ENCODE measurements at regions not wholly inside any gene's neighbourhood (a gene's known extent, or its start where the extent isn't known, plus 50 kb on each side); places are given as distances from the start of the nearest gene placed in this dataset.

DNA sequence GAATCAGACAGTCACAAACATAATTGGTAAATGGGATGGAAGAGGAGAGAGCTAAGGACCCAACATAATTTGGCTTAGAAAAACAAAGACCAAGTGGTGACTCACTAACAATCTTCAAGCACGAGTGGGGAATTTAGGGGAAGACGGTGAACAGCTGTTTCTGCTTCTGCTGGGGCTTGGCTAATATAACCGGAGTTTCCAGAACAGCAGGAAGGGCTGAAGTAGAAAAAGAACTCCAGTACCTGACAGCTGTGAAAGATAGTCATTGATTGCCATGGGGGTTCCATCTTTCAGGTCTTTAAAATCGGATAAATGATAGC lies 290.9 kb upstream of the LDB2 start:
- H3K27ac ChIP-seq (ENCODE audit: low read depth in 1 of 2, low read length in 2 of 2), result no peak overlapping the region
- TF ChIP-seq, protein P1, sequence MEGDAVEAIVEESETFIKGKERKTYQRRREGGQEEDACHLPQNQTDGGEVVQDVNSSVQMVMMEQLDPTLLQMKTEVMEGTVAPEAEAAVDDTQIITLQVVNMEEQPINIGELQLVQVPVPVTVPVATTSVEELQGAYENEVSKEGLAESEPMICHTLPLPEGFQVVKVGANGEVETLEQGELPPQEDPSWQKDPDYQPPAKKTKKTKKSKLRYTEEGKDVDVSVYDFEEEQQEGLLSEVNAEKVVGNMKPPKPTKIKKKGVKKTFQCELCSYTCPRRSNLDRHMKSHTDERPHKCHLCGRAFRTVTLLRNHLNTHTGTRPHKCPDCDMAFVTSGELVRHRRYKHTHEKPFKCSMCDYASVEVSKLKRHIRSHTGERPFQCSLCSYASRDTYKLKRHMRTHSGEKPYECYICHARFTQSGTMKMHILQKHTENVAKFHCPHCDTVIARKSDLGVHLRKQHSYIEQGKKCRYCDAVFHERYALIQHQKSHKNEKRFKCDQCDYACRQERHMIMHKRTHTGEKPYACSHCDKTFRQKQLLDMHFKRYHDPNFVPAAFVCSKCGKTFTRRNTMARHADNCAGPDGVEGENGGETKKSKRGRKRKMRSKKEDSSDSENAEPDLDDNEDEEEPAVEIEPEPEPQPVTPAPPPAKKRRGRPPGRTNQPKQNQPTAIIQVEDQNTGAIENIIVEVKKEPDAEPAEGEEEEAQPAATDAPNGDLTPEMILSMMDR (IDR thresholded peaks at IDR 0.05), result no peak
- intact Hi-C loops (cut with DNase I, micrococcal nuclease), result no loop called here
- Mint-ChIP-seq H3K27me3 (peaks cover 2% of the 10 kb centered on the region), H3K4me3 (no peak overlapping the region), H3K36me3 (ENCODE audit: low read depth) (no peaks in the 10 kb centered on the region), H3K4me1 (ENCODE audit: low read depth) (no peaks in the 10 kb centered on the region), H3K27ac (no peak overlapping the region), H3K9me3 (no peaks in the 10 kb centered on the region)
- no peak overlapping the region for H3K4me3 ChIP-seq (ENCODE audit: low read length)
- POLR2A ChIA-PET, result no interaction called here
- H3K4me1 ChIP-seq (ENCODE audit: insufficient read depth, low read length), result no peaks in the 10 kb centered on the region
- H3K9me3 ChIP-seq (ENCODE audit: control insufficient read depth in 1 of 2, insufficient read depth in 1 of 2, low read length in 2 of 2), result peaks cover 0 to 3% of the 10 kb centered on the region in 2 experiments
- no peaks in the 10 kb centered on the region for H3K27me3 ChIP-seq (ENCODE audit: control insufficient read depth in 1 of 2, insufficient read depth in 2 of 2, low read length in 2 of 2)
- CTCF ChIA-PET, result no interaction called here
- H3K36me3 ChIP-seq (ENCODE audit: insufficient read depth, low read length), result no peaks in the 10 kb centered on the region
- ATAC-seq (ENCODE audit: poor library complexity) (no peak), DNase-seq (no peak)

DNA sequence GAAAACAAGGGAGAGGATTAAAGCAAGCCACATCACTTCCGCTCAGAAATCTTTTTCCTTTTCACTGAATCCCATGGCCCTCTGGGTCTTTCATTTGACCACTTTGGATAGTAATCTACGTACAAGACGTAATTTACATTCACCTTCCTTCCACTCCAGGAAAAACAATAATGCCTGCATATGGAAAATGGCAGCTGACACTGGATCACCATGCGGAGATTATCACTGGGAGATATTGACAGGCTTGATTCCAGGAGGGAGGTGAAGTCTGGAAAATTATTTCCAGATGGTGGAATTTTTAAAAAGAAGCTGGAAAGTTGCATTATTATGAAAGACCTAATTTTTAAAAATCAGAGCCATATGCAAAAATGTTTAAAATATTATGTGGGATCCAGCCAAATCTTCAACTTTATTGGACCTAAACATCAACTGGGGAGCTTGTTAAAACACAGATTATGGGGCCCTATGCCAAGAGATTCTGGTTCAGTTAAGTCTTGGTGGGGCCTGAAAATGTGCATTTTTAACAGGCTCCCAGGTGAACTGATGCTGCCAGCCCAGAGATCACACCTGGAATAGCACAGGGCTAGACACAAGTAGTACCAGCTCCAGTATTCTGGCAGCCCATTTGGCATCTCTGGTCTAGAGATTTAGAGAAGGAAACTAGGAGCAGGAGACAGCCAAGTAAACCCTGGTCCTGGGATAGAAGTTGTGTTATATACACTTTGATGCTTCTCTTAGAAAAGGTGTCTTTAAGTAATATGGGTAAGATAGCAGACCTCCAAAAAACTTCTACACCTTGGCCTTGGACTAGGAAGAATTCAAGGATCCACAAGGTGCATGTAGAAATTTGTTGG lies 290.3 kb upstream of the LDB2 start:
- Mint-ChIP-seq H3K36me3 (ENCODE audit: low read depth) (no peaks in the 10 kb centered on the region), H3K4me3 (no peak overlapping the region), H3K27ac (no peak overlapping the region), H3K9me3 (no peaks in the 10 kb centered on the region), H3K27me3 (peaks cover 5% of the 10 kb centered on the region), H3K4me1 (ENCODE audit: low read depth) (no peaks in the 10 kb centered on the region)
- no peaks in the 10 kb centered on the region for H3K36me3 ChIP-seq (ENCODE audit: insufficient read depth, low read length)
- no peak overlapping the region for H3K4me3 ChIP-seq (ENCODE audit: low read length)
- no peaks in the 10 kb centered on the region for H3K27me3 ChIP-seq (ENCODE audit: control insufficient read depth in 1 of 2, insufficient read depth in 2 of 2, low read length in 2 of 2)
- intact Hi-C loops (cut with DNase I, micrococcal nuclease), result no loop called here
- H3K9me3 ChIP-seq (ENCODE audit: control insufficient read depth in 1 of 2, insufficient read depth in 1 of 2, low read length in 2 of 2), result peaks cover 0 to 3% of the 10 kb centered on the region in 2 experiments
- DNase-seq (no peak), ATAC-seq (ENCODE audit: poor library complexity) (no peak)
- ChIA-PET CTCF (no interaction called here), POLR2A (no interaction called here)
- no peaks in the 10 kb centered on the region for H3K4me1 ChIP-seq (ENCODE audit: insufficient read depth, low read length)
- no peak overlapping the region for H3K27ac ChIP-seq (ENCODE audit: low read depth in 1 of 2, low read length in 2 of 2)
- TF ChIP-seq, protein P1 (IDR thresholded peaks at IDR 0.05), result no peak

DNA sequence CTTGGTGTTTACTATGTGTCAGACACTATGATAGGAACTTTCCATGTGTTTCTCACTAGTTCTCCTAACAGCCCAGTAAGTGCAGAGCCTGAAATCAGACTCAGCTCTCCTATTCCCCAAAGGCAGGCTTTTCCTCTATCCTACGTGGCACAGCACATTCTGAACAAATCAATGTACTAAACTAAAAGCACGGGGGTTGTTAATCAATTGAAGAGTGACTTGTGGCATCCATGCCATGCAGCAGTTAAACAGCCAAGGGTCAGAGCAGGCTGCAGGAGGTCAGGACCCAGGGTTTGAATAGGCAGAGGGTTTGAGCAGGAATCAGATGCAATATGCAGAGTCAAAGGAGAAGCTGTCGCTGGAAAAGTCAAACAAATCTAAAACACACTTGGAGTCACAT lies 289.7 kb upstream of the LDB2 start:
- H3K36me3 Mint-ChIP-seq (ENCODE audit: low read depth), result no peaks in the 10 kb centered on the region
- CTCF ChIA-PET, result no interaction called here
- intact Hi-C loops (cut with DNase I, micrococcal nuclease), result no loop called here
- H3K4me1 ChIP-seq (ENCODE audit: insufficient read depth, low read length), result no peaks in the 10 kb centered on the region
- H3K27ac ChIP-seq (ENCODE audit: low read depth in 1 of 2, low read length in 2 of 2), result no peak overlapping the region
- H3K4me3 ChIP-seq (ENCODE audit: low read length), result no peak overlapping the region
- DNase-seq (no peak), ATAC-seq (ENCODE audit: poor library complexity) (no peak)
- no peaks in the 10 kb centered on the region for H3K27me3 ChIP-seq (ENCODE audit: control insufficient read depth in 1 of 2, insufficient read depth in 2 of 2, low read length in 2 of 2)
- H3K4me3 Mint-ChIP-seq, result no peak overlapping the region
- no peaks in the 10 kb centered on the region for H3K9me3 Mint-ChIP-seq
- H3K27me3 Mint-ChIP-seq, result peaks cover 5% of the 10 kb centered on the region
- no peaks in the 10 kb centered on the region for H3K4me1 Mint-ChIP-seq (ENCODE audit: low read depth)
- peaks cover 0 to 3% of the 10 kb centered on the region in 2 experiments for H3K9me3 ChIP-seq (ENCODE audit: control insufficient read depth in 1 of 2, insufficient read depth in 1 of 2, low read length in 2 of 2)
- TF ChIP-seq, protein P1 (IDR thresholded peaks at IDR 0.05), result no peak
- no peak overlapping the region for H3K27ac Mint-ChIP-seq
- H3K36me3 ChIP-seq (ENCODE audit: insufficient read depth, low read length), result no peaks in the 10 kb centered on the region
- POLR2A ChIA-PET, result no interaction called here

All from CD4-positive, alpha-beta T cell (primary cell).